ENCODE measurements at regions not wholly inside any gene's neighbourhood (a gene's known extent, or its start where the extent isn't known, plus 50 kb on each side); places are given as distances from the start of the nearest gene placed in this dataset.

DNA sequence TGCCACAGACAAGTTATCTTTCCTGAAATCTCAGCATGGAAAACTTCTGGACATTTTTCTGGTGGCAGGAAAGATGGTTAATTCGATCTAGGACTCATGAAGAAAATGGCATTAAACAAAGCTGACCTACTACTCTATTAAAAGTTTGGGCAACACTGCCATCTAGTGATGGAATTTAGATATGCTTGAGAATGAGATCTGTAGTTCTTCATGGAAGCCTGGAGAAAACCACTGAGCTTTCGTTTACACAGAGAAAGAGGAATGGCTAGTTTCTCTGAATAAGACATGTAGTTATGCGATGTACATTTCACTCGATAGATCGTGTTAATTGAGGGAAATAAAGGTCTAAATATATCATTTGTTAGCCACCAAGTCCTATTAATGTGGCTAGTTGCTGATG, 51.7 kb upstream of the CHRDL1 start:
- no peak for TF ChIP-seq TAF1 (IDR thresholded peaks at IDR 0.05; ENCODE audit: low read depth)
- TF ChIP-seq, protein P1, sequence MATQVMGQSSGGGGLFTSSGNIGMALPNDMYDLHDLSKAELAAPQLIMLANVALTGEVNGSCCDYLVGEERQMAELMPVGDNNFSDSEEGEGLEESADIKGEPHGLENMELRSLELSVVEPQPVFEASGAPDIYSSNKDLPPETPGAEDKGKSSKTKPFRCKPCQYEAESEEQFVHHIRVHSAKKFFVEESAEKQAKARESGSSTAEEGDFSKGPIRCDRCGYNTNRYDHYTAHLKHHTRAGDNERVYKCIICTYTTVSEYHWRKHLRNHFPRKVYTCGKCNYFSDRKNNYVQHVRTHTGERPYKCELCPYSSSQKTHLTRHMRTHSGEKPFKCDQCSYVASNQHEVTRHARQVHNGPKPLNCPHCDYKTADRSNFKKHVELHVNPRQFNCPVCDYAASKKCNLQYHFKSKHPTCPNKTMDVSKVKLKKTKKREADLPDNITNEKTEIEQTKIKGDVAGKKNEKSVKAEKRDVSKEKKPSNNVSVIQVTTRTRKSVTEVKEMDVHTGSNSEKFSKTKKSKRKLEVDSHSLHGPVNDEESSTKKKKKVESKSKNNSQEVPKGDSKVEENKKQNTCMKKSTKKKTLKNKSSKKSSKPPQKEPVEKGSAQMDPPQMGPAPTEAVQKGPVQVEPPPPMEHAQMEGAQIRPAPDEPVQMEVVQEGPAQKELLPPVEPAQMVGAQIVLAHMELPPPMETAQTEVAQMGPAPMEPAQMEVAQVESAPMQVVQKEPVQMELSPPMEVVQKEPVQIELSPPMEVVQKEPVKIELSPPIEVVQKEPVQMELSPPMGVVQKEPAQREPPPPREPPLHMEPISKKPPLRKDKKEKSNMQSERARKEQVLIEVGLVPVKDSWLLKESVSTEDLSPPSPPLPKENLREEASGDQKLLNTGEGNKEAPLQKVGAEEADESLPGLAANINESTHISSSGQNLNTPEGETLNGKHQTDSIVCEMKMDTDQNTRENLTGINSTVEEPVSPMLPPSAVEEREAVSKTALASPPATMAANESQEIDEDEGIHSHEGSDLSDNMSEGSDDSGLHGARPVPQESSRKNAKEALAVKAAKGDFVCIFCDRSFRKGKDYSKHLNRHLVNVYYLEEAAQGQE (IDR thresholded peaks at IDR 0.05; ENCODE audit: low read depth) = no peak
- TF ChIP-seq RAD21 (IDR thresholded peaks at IDR 0.05; ENCODE audit: low read depth) = peak; percentile 59

- no peak for TF ChIP-seq TAF1 (IDR thresholded peaks at IDR 0.05; ENCODE audit: low read depth)
- no peak for TF ChIP-seq ZBTB7A (IDR thresholded peaks at IDR 0.05; ENCODE audit: low read depth)
- no peak for TF ChIP-seq CEBPB (IDR thresholded peaks at IDR 0.05)
- no peak for TF ChIP-seq CREB1 (IDR thresholded peaks at IDR 0.05; ENCODE audit: low read depth)
- TF ChIP-seq FOXM1 (IDR thresholded peaks at IDR 0.05; ENCODE audit: borderline replicate concordance, low read depth) = no peak
- no peak for TF ChIP-seq TEAD4 (IDR thresholded peaks at IDR 0.05)
- TF ChIP-seq NFIC (IDR thresholded peaks at IDR 0.05) = no peak
- TF ChIP-seq, protein P2, sequence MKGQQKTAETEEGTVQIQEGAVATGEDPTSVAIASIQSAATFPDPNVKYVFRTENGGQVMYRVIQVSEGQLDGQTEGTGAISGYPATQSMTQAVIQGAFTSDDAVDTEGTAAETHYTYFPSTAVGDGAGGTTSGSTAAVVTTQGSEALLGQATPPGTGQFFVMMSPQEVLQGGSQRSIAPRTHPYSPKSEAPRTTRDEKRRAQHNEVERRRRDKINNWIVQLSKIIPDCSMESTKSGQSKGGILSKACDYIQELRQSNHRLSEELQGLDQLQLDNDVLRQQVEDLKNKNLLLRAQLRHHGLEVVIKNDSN (IDR thresholded peaks at IDR 0.05) = no peak
- no peak for TF ChIP-seq RAD21 (IDR thresholded peaks at IDR 0.05; ENCODE audit: low read depth)
Measured at GRCh38 chrX:110846071-110846470, 50.5 kb upstream of the CHRDL1 start.

Measured in Ishikawa (cell line).